ENCODE measurements at regions not wholly inside any gene's neighbourhood (a gene's known extent, or its start where the extent isn't known, plus 50 kb on each side); places are given as distances from the start of the nearest gene placed in this dataset.

GRCh38 chr15:46880791-46881190 is 836.5 kb upstream of the SEMA6D start:
- no peaks in the 10 kb centered on the region for H3K4me1 Mint-ChIP-seq
- H3K9me3 Mint-ChIP-seq, result peaks cover 8 to 15% of the 10 kb centered on the region in 2 donors
- H3K27me3 Mint-ChIP-seq, result no peaks in the 10 kb centered on the region
- DNase-seq (no peak), ATAC-seq (no peak)
- no peak overlapping the region for H3K27ac Mint-ChIP-seq
- no peak overlapping the region for H3K4me3 Mint-ChIP-seq

- Mint-ChIP-seq H3K9me3 (peaks cover 1 to 10% of the 10 kb centered on the region in 2 donors), H3K4me3 (no peak overlapping the region), H3K27me3 (no peaks in the 10 kb centered on the region), H3K27ac (no peak overlapping the region), H3K4me1 (no peaks in the 10 kb centered on the region)
- no peak for DNase-seq
- ATAC-seq, result no peak
Observed at GRCh38 chr15:46892621-46893160, 824.6 kb upstream of the SEMA6D start.

GRCh38 chr15:46894644-46895043 is 822.7 kb upstream of the SEMA6D start:
- DNase-seq (no peak), ATAC-seq (no peak)
- Mint-ChIP-seq H3K4me3 (no peak overlapping the region), H3K27ac (no peak overlapping the region), H3K9me3 (peaks cover 7 to 10% of the 10 kb centered on the region in 2 donors), H3K4me1 (no peaks in the 10 kb centered on the region), H3K27me3 (no peaks in the 10 kb centered on the region)

GRCh38 chr15:46897266-46897665 is 820.0 kb upstream of the SEMA6D start:
- Mint-ChIP-seq H3K4me3 (no peak overlapping the region), H3K9me3 (peaks cover 12 to 17% of the 10 kb centered on the region in 2 donors), H3K27me3 (no peaks in the 10 kb centered on the region), H3K4me1 (no peaks in the 10 kb centered on the region), H3K27ac (no peak overlapping the region)
- ATAC-seq (no peak), DNase-seq (no peak)

GRCh38 chr15:46901001-46901400 is 816.3 kb upstream of the SEMA6D start:
- no peak overlapping the region for H3K4me3 Mint-ChIP-seq
- H3K27ac Mint-ChIP-seq, result no peak overlapping the region
- peaks cover 7 to 12% of the 10 kb centered on the region in 2 donors for H3K9me3 Mint-ChIP-seq
- no peaks in the 10 kb centered on the region for H3K4me1 Mint-ChIP-seq
- DNase-seq, result no peak
- H3K27me3 Mint-ChIP-seq, result no peaks in the 10 kb centered on the region
- ATAC-seq, result no peak

- Mint-ChIP-seq H3K27me3 (no peaks in the 10 kb centered on the region), H3K4me3 (no peak overlapping the region), H3K4me1 (no peaks in the 10 kb centered on the region), H3K9me3 (peaks cover 7 to 9% of the 10 kb centered on the region in 2 donors), H3K27ac (no peak overlapping the region)
- ATAC-seq (no peak), DNase-seq (no peak)
Observed at GRCh38 chr15:46917721-46918252, 799.5 kb upstream of the SEMA6D start.

- no peak for DNase-seq
- Mint-ChIP-seq H3K27me3 (no peaks in the 10 kb centered on the region), H3K9me3 (peaks cover 7 to 16% of the 10 kb centered on the region in 2 donors), H3K4me1 (no peaks in the 10 kb centered on the region), H3K4me3 (no peak overlapping the region), H3K27ac (no peak overlapping the region)
- ATAC-seq, result no peak
Observed at GRCh38 chr15:46918462-46919140, 798.7 kb upstream of the SEMA6D start.

GRCh38 chr15:46921891-46922290 is 795.4 kb upstream of the SEMA6D start:
- H3K9me3 Mint-ChIP-seq, result peaks cover 0 to 11% of the 10 kb centered on the region in 2 donors

GRCh38 chr15:46930426-46930825 is 786.9 kb upstream of the SEMA6D start:
- Mint-ChIP-seq H3K4me3 (no peak overlapping the region), H3K4me1 (no peaks in the 10 kb centered on the region), H3K9me3 (peaks cover 7 to 22% of the 10 kb centered on the region in 2 donors), H3K27ac (no peak overlapping the region), H3K27me3 (no peaks in the 10 kb centered on the region)
- ATAC-seq, result no peak
- DNase-seq, result no peak

More at GRCh38 chr15:46921891-46922290, 795.4 kb upstream of the SEMA6D start:
- Mint-ChIP-seq H3K27me3 (no peaks in the 10 kb centered on the region), H3K4me1 (no peaks in the 10 kb centered on the region), H3K4me3 (no peak overlapping the region), H3K27ac (no peak overlapping the region)
- ATAC-seq (no peak), DNase-seq (no peak)

- no peaks in the 10 kb centered on the region for H3K27me3 Mint-ChIP-seq
- H3K9me3 Mint-ChIP-seq, result peaks cover 7 to 31% of the 10 kb centered on the region in 2 donors
- H3K4me1 Mint-ChIP-seq, result no peaks in the 10 kb centered on the region
- no peak overlapping the region for H3K4me3 Mint-ChIP-seq
- no peak overlapping the region for H3K27ac Mint-ChIP-seq
- ATAC-seq (no peak), DNase-seq (no peak)
Observed at GRCh38 chr15:46933332-46933731, 784.0 kb upstream of the SEMA6D start.

GRCh38 chr15:46934851-46935250 is 782.5 kb upstream of the SEMA6D start:
- Mint-ChIP-seq H3K4me1 (no peaks in the 10 kb centered on the region), H3K4me3 (no peak overlapping the region), H3K27me3 (no peaks in the 10 kb centered on the region), H3K27ac (no peak overlapping the region), H3K9me3 (peaks cover 7 to 38% of the 10 kb centered on the region in 2 donors)
- ATAC-seq (no peak), DNase-seq (no peak)

- no peaks in the 10 kb centered on the region for H3K27me3 Mint-ChIP-seq
- no peak for DNase-seq
- H3K9me3 Mint-ChIP-seq, result peaks cover 0 to 25% of the 10 kb centered on the region in 2 donors
- no peak overlapping the region for H3K4me3 Mint-ChIP-seq
- no peaks in the 10 kb centered on the region for H3K4me1 Mint-ChIP-seq
- no peak overlapping the region for H3K27ac Mint-ChIP-seq
- no peak for ATAC-seq
Observed at GRCh38 chr15:46938169-46938568, 779.1 kb upstream of the SEMA6D start.

GRCh38 chr15:46941241-46941640 is 776.1 kb upstream of the SEMA6D start:
- no peaks in the 10 kb centered on the region for H3K27me3 Mint-ChIP-seq

GRCh38 chr15:46946953-46947352 is 770.4 kb upstream of the SEMA6D start:
- Mint-ChIP-seq H3K9me3 (peaks cover 11 to 20% of the 10 kb centered on the region in 2 donors), H3K4me1 (no peaks in the 10 kb centered on the region), H3K4me3 (no peak overlapping the region), H3K27me3 (no peaks in the 10 kb centered on the region), H3K27ac (no peak overlapping the region)
- ATAC-seq (no peak), DNase-seq (no peak)

More at GRCh38 chr15:46941241-46941640, 776.1 kb upstream of the SEMA6D start:
- Mint-ChIP-seq H3K4me1 (no peaks in the 10 kb centered on the region), H3K9me3 (peaks cover 0 to 25% of the 10 kb centered on the region in 2 donors), H3K27ac (no peak overlapping the region), H3K4me3 (no peak overlapping the region)
- ATAC-seq (no peak), DNase-seq (no peak)

GRCh38 chr15:46955576-46955975 is 761.7 kb upstream of the SEMA6D start:
- no peak for DNase-seq
- Mint-ChIP-seq H3K4me3 (no peak overlapping the region), H3K4me1 (no peaks in the 10 kb centered on the region), H3K27me3 (no peaks in the 10 kb centered on the region), H3K9me3 (peaks cover 4 to 6% of the 10 kb centered on the region in 2 donors), H3K27ac (no peak overlapping the region)
- no peak for ATAC-seq

- H3K4me3 Mint-ChIP-seq, result no peak overlapping the region
- no peaks in the 10 kb centered on the region for H3K27me3 Mint-ChIP-seq
- DNase-seq (no peak), ATAC-seq (no peak)
- H3K4me1 Mint-ChIP-seq, result no peaks in the 10 kb centered on the region
- peaks cover 2 to 3% of the 10 kb centered on the region in 2 donors for H3K9me3 Mint-ChIP-seq
- H3K27ac Mint-ChIP-seq, result no peak overlapping the region
Observed at GRCh38 chr15:46956456-46956855, 760.8 kb upstream of the SEMA6D start.

Measured in stimulated activated naive CD8-positive, alpha-beta T cell treated with anti-CD3 and anti-CD28 coated beads, Interleukin-15, amount 100 ng/mL, for 72 hours (primary cell).